Ovary (tissue), 3 donors: ENCODE measurements at regions not wholly inside any gene's neighbourhood (a gene's known extent, or its start where the extent isn't known, plus 50 kb on each side); places are given as distances from the start of the nearest gene placed in this dataset.

Source experiments
- POLR2A ChIP-seq: fragments of 450-650 bp; IDR thresholded peaks from one replicate; pipeline ENCODE4 v1.6.1; 2017; ENCODE audit warnings: antibody characterized with exemption, mild to moderate bottlenecking, moderate library complexity
- TF ChIP-seq, protein P1 (sequence below), 3 donors: fragments of 450-650 bp in 2 of 3; fragments of 200-600 bp in 1 of 3; IDR thresholded peaks; one replicate each; pipeline versions ENCODE4 v1.5.1 to v1.8.0; 2016 to 2022; ENCODE audit warnings: antibody characterized with exemption in 3 of 3, mild to moderate bottlenecking in 1 of 3
- donor health status: DM: no; HTN: no; CAD: no.

- TF ChIP-seq, protein P1, sequence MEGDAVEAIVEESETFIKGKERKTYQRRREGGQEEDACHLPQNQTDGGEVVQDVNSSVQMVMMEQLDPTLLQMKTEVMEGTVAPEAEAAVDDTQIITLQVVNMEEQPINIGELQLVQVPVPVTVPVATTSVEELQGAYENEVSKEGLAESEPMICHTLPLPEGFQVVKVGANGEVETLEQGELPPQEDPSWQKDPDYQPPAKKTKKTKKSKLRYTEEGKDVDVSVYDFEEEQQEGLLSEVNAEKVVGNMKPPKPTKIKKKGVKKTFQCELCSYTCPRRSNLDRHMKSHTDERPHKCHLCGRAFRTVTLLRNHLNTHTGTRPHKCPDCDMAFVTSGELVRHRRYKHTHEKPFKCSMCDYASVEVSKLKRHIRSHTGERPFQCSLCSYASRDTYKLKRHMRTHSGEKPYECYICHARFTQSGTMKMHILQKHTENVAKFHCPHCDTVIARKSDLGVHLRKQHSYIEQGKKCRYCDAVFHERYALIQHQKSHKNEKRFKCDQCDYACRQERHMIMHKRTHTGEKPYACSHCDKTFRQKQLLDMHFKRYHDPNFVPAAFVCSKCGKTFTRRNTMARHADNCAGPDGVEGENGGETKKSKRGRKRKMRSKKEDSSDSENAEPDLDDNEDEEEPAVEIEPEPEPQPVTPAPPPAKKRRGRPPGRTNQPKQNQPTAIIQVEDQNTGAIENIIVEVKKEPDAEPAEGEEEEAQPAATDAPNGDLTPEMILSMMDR (IDR thresholded peaks at IDR 0.05): no peak
- no peak for TF ChIP-seq POLR2A
Measured at GRCh38 chr16:27638833-27639560, 89.1 kb downstream of the KATNIP start.
